VCaP (cell line): ENCODE measurements at regions not wholly inside any gene's neighbourhood (a gene's known extent, or its start where the extent isn't known, plus 50 kb on each side); places are given as distances from the start of the nearest gene placed in this dataset.

Source experiments
- H3K27ac ChIP-seq: fragments of 450-650 bp; 2 replicates; pipeline ENCODE4 v1.5.1; 2017
- CTCF ChIP-seq: fragments of 450-650 bp; conservative IDR thresholded peaks from 2 replicates; pipeline ENCODE4 v1.5.1; 2017; ENCODE audit warnings: mild to moderate bottlenecking, moderate library complexity

GRCh38 chr14:101501858-101502615 lies 59.3 kb upstream of the DIO3 start:
- TF ChIP-seq CTCF, result no peak
- H3K27ac ChIP-seq, result no peak overlapping the region

- H3K27ac ChIP-seq, result no peak overlapping the region
- no peak for TF ChIP-seq CTCF
Observed at GRCh38 chr14:101502761-101503392, 58.4 kb upstream of the DIO3 start.

- TF ChIP-seq CTCF, result no peak
- H3K27ac ChIP-seq, result no peak overlapping the region
Observed at GRCh38 chr14:101503431-101504095, 57.7 kb upstream of the DIO3 start.

- no peak for TF ChIP-seq CTCF
- peak overlapping the region; percentile 74; the same call in 1 of the 2 replicates for H3K27ac ChIP-seq
Observed at GRCh38 chr14:101504096-101504948, 57.0 kb upstream of the DIO3 start.

- TF ChIP-seq CTCF, result no peak
Observed at GRCh38 chr14:101505236-101505970, 55.9 kb upstream of the DIO3 start.

GRCh38 chr14:101506211-101506925 lies 54.9 kb upstream of the DIO3 start:
- TF ChIP-seq CTCF, result no peak
- peak overlapping the region; percentile 74 for H3K27ac ChIP-seq

More at GRCh38 chr14:101505236-101505970, 55.9 kb upstream of the DIO3 start:
- H3K27ac ChIP-seq, result peak overlapping the region; percentile 74
